ENCODE measurements at regions not wholly inside any gene's neighbourhood (a gene's known extent, or its start where the extent isn't known, plus 50 kb on each side); places are given as distances from the start of the nearest gene placed in this dataset.
"Not testable (repeated sequence)": the region's sequence is repeated elsewhere in the genome, so short reads cannot be mapped to it uniquely, and the experiment has no call there.

- not testable (repeated sequence) for H3K4me1 ChIP-seq (ENCODE audit: control insufficient read depth, insufficient read depth, low read length); H3K27me3 ChIP-seq (ENCODE audit: control insufficient read depth, insufficient read depth, low read length); H3K36me3 ChIP-seq (ENCODE audit: control insufficient read depth, insufficient read depth, low read length); H3K27ac ChIP-seq (ENCODE audit: low read depth, low read length); H3K4me3 ChIP-seq (ENCODE audit: low read depth, low read length); H3K9ac ChIP-seq (ENCODE audit: low read depth, low read length)
- H3K9me3 ChIP-seq (ENCODE audit: control insufficient read depth, insufficient read depth, low read length): peaks cover 60% of the 10 kb centered on the region
Observed at GRCh38 chr15:22255606-22256005, 175.3 kb downstream of the OR4M2 start.

GRCh38 chr15:22256389-22257046, 176.2 kb downstream of the OR4M2 start:
- H3K27me3 ChIP-seq (ENCODE audit: control insufficient read depth, insufficient read depth, low read length); H3K4me1 ChIP-seq (ENCODE audit: control insufficient read depth, insufficient read depth, low read length); H3K4me3 ChIP-seq (ENCODE audit: low read depth, low read length); H3K36me3 ChIP-seq (ENCODE audit: control insufficient read depth, insufficient read depth, low read length); H3K9ac ChIP-seq (ENCODE audit: low read depth, low read length); H3K27ac ChIP-seq (ENCODE audit: low read depth, low read length): not testable (repeated sequence)
- peaks cover 60% of the 10 kb centered on the region for H3K9me3 ChIP-seq (ENCODE audit: control insufficient read depth, insufficient read depth, low read length)

- H3K9me3 ChIP-seq (ENCODE audit: control insufficient read depth, insufficient read depth, low read length): peaks cover 54% of the 10 kb centered on the region
- H3K4me1 ChIP-seq (ENCODE audit: control insufficient read depth, insufficient read depth, low read length): no peaks in the 10 kb centered on the region
- H3K36me3 ChIP-seq (ENCODE audit: control insufficient read depth, insufficient read depth, low read length): no peaks in the 10 kb centered on the region
- no peak overlapping the region for H3K4me3 ChIP-seq (ENCODE audit: low read depth, low read length)
- no peak overlapping the region for H3K9ac ChIP-seq (ENCODE audit: low read depth, low read length)
- no peaks in the 10 kb centered on the region for H3K27me3 ChIP-seq (ENCODE audit: control insufficient read depth, insufficient read depth, low read length)
- no peak overlapping the region for H3K27ac ChIP-seq (ENCODE audit: low read depth, low read length)
Observed at GRCh38 chr15:22257047-22258008, 177.0 kb downstream of the OR4M2 start.

GRCh38 chr15:22258009-22258397, 177.7 kb downstream of the OR4M2 start:
- Histone ChIP-seq H3K27ac (ENCODE audit: low read depth, low read length) (no peak overlapping the region), H3K4me1 (ENCODE audit: control insufficient read depth, insufficient read depth, low read length) (no peaks in the 10 kb centered on the region), H3K27me3 (ENCODE audit: control insufficient read depth, insufficient read depth, low read length) (no peaks in the 10 kb centered on the region), H3K36me3 (ENCODE audit: control insufficient read depth, insufficient read depth, low read length) (no peaks in the 10 kb centered on the region), H3K4me3 (ENCODE audit: low read depth, low read length) (no peak overlapping the region), H3K9me3 (ENCODE audit: control insufficient read depth, insufficient read depth, low read length) (peaks cover 55% of the 10 kb centered on the region), H3K9ac (ENCODE audit: low read depth, low read length) (no peak overlapping the region)

- H3K27me3 ChIP-seq (ENCODE audit: control insufficient read depth, insufficient read depth, low read length): no peaks in the 10 kb centered on the region
- H3K4me1 ChIP-seq (ENCODE audit: control insufficient read depth, insufficient read depth, low read length): no peaks in the 10 kb centered on the region
- H3K4me3 ChIP-seq (ENCODE audit: low read depth, low read length): no peak overlapping the region
- H3K36me3 ChIP-seq (ENCODE audit: control insufficient read depth, insufficient read depth, low read length): no peaks in the 10 kb centered on the region
- H3K9me3 ChIP-seq (ENCODE audit: control insufficient read depth, insufficient read depth, low read length): peaks cover 55% of the 10 kb centered on the region
- no peak overlapping the region for H3K27ac ChIP-seq (ENCODE audit: low read depth, low read length)
- no peak overlapping the region for H3K9ac ChIP-seq (ENCODE audit: low read depth, low read length)
Observed at GRCh38 chr15:22258398-22259150, 178.2 kb downstream of the OR4M2 start.

GRCh38 chr15:22259151-22259750, 178.9 kb downstream of the OR4M2 start:
- not testable (repeated sequence) for H3K27me3 ChIP-seq (ENCODE audit: control insufficient read depth, insufficient read depth, low read length); H3K4me1 ChIP-seq (ENCODE audit: control insufficient read depth, insufficient read depth, low read length); H3K9ac ChIP-seq (ENCODE audit: low read depth, low read length)

GRCh38 chr15:22259881-22260421, 179.6 kb downstream of the OR4M2 start:
- Histone ChIP-seq H3K27ac (ENCODE audit: low read depth, low read length) (no peak overlapping the region), H3K27me3 (ENCODE audit: control insufficient read depth, insufficient read depth, low read length) (no peaks in the 10 kb centered on the region), H3K4me3 (ENCODE audit: low read depth, low read length) (no peak overlapping the region), H3K36me3 (ENCODE audit: control insufficient read depth, insufficient read depth, low read length) (no peaks in the 10 kb centered on the region), H3K9ac (ENCODE audit: low read depth, low read length) (no peak overlapping the region), H3K4me1 (ENCODE audit: control insufficient read depth, insufficient read depth, low read length) (no peaks in the 10 kb centered on the region), H3K9me3 (ENCODE audit: control insufficient read depth, insufficient read depth, low read length) (peaks cover 59% of the 10 kb centered on the region)

More at GRCh38 chr15:22259151-22259750, 178.9 kb downstream of the OR4M2 start:
- peaks cover 54% of the 10 kb centered on the region for H3K9me3 ChIP-seq (ENCODE audit: control insufficient read depth, insufficient read depth, low read length)
- H3K4me3 ChIP-seq (ENCODE audit: low read depth, low read length); H3K36me3 ChIP-seq (ENCODE audit: control insufficient read depth, insufficient read depth, low read length); H3K27ac ChIP-seq (ENCODE audit: low read depth, low read length): not testable (repeated sequence)

GRCh38 chr15:22262613-22263020, 182.3 kb downstream of the OR4M2 start:
- H3K4me3 ChIP-seq (ENCODE audit: low read depth, low read length): no peak overlapping the region; the same call in 1 of the 2 replicates
- peaks cover 68% of the 10 kb centered on the region for H3K9me3 ChIP-seq (ENCODE audit: control insufficient read depth, insufficient read depth, low read length)

GRCh38 chr15:22263738-22264137, 183.4 kb downstream of the OR4M2 start:
- no peaks in the 10 kb centered on the region for H3K4me1 ChIP-seq (ENCODE audit: control insufficient read depth, insufficient read depth, low read length)
- no peak overlapping the region for H3K9ac ChIP-seq (ENCODE audit: low read depth, low read length)
- no peaks in the 10 kb centered on the region for H3K36me3 ChIP-seq (ENCODE audit: control insufficient read depth, insufficient read depth, low read length)
- H3K27me3 ChIP-seq (ENCODE audit: control insufficient read depth, insufficient read depth, low read length): no peaks in the 10 kb centered on the region
- H3K4me3 ChIP-seq (ENCODE audit: low read depth, low read length): no peak overlapping the region
- no peak overlapping the region for H3K27ac ChIP-seq (ENCODE audit: low read depth, low read length)
- H3K9me3 ChIP-seq (ENCODE audit: control insufficient read depth, insufficient read depth, low read length): peaks cover 69% of the 10 kb centered on the region

More at GRCh38 chr15:22262613-22263020, 182.3 kb downstream of the OR4M2 start:
- Histone ChIP-seq H3K4me1 (ENCODE audit: control insufficient read depth, insufficient read depth, low read length) (no peaks in the 10 kb centered on the region), H3K27me3 (ENCODE audit: control insufficient read depth, insufficient read depth, low read length) (no peaks in the 10 kb centered on the region), H3K9ac (ENCODE audit: low read depth, low read length) (no peak overlapping the region), H3K36me3 (ENCODE audit: control insufficient read depth, insufficient read depth, low read length) (no peaks in the 10 kb centered on the region), H3K27ac (ENCODE audit: low read depth, low read length) (no peak overlapping the region)

GRCh38 chr15:22264272-22264671, 183.9 kb downstream of the OR4M2 start:
- H3K4me1 ChIP-seq (ENCODE audit: control insufficient read depth, insufficient read depth, low read length); H3K36me3 ChIP-seq (ENCODE audit: control insufficient read depth, insufficient read depth, low read length); H3K27ac ChIP-seq (ENCODE audit: low read depth, low read length); H3K27me3 ChIP-seq (ENCODE audit: control insufficient read depth, insufficient read depth, low read length); H3K4me3 ChIP-seq (ENCODE audit: low read depth, low read length); H3K9ac ChIP-seq (ENCODE audit: low read depth, low read length): not testable (repeated sequence)
- H3K9me3 ChIP-seq (ENCODE audit: control insufficient read depth, insufficient read depth, low read length): peaks cover 73% of the 10 kb centered on the region
